ENCODE measurements at regions not wholly inside any gene's neighbourhood (a gene's known extent, or its start where the extent isn't known, plus 50 kb on each side); places are given as distances from the start of the nearest gene placed in this dataset.
A peak's percentile ranks its signal among the peaks of the same experiment; 100 is the strongest.

DNA sequence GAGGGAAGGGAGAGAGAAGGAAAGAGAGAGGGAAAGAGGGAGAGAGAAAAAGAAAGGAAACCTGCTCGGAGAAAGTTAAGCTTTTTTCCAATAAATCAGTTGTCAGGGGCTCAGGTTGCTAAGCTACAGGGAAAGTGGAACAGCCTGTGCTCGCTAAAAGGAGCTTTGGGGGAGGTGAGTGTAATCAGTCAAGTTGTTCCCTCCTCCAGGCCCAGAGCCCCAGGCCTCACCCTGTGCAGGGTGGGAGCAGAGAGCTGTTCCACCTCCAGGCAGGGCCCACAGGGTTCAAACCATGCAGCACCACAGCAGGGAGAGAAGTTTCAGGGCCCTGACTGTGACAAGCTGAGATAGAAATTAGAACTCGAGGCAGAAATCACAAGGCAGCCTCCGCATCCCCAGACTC lies 56.4 kb upstream of the PPP1CB start:
- TF ChIP-seq, protein P1, sequence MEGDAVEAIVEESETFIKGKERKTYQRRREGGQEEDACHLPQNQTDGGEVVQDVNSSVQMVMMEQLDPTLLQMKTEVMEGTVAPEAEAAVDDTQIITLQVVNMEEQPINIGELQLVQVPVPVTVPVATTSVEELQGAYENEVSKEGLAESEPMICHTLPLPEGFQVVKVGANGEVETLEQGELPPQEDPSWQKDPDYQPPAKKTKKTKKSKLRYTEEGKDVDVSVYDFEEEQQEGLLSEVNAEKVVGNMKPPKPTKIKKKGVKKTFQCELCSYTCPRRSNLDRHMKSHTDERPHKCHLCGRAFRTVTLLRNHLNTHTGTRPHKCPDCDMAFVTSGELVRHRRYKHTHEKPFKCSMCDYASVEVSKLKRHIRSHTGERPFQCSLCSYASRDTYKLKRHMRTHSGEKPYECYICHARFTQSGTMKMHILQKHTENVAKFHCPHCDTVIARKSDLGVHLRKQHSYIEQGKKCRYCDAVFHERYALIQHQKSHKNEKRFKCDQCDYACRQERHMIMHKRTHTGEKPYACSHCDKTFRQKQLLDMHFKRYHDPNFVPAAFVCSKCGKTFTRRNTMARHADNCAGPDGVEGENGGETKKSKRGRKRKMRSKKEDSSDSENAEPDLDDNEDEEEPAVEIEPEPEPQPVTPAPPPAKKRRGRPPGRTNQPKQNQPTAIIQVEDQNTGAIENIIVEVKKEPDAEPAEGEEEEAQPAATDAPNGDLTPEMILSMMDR (IDR thresholded peaks at IDR 0.05) = no peak
- TF ChIP-seq POLR2A (IDR thresholded peaks at IDR 0.05) = no peak
- peak in 2 of 4 donors; percentile 32 to 39 for TF ChIP-seq EP300 (IDR thresholded peaks at IDR 0.05)
- TF ChIP-seq POLR2AphosphoS5 (IDR thresholded peaks at IDR 0.05) = peak in 2 of 4 donors; percentile 18 to 41

Data from sigmoid colon (tissue), 4 donors.